OCI-LY1 (cell line): ENCODE measurements at regions not wholly inside any gene's neighbourhood (a gene's known extent, or its start where the extent isn't known, plus 50 kb on each side); places are given as distances from the start of the nearest gene placed in this dataset.

ENCODE experiments used
- CTCF ChIP-seq: fragments of 200-600 bp; sonication (generic), shearing (Covaris generic); IDR thresholded peaks from 2 replicates; pipeline ENCODE4 v1.5.1; 2017; ENCODE audit warnings: mild to moderate bottlenecking, antibody characterized with exemption, low read length, moderate library complexity, mixed read lengths
- EZH2 ChIP-seq: fragments of 200-600 bp; sonication (generic), shearing (Covaris generic); IDR thresholded peaks from 2 replicates; pipeline ENCODE4 v1.8.0; 2017; ENCODE audit warnings: borderline replicate concordance, mixed run types, mild to moderate bottlenecking, antibody characterized with exemption, low read length, moderate library complexity, mixed read lengths

- no peak for TF ChIP-seq CTCF
- no peak for TF ChIP-seq EZH2
These were observed 72.7 kb upstream of the OTOS start for GRCh38 chr2:240213226-240213475.
